ENCODE measurements at regions not wholly inside any gene's neighbourhood (a gene's known extent, or its start where the extent isn't known, plus 50 kb on each side); places are given as distances from the start of the nearest gene placed in this dataset.
"Not testable (repeated sequence)": the region's sequence is repeated elsewhere in the genome, so short reads cannot be mapped to it uniquely, and the experiment has no call there.

DNA sequence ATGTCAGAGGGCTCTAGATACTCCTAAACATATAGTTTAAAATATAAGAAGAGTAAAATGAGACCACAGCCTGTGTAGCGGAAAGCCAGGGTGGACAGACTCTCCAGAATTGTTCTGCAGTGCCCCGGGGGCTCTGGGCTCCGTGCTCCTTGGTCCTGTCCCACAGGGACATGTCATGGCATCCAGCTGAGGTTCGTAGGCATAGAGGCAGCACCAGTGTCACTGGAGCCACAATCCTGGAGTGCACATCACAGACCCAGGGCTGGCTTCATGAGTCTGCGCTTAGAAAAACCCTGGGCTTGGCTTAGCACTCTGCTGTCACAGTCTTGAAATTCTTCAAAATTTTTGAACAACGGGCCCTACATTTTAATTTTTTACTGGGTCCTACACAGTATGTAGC lies 280.4 kb upstream of the ZNF32 start:
- no peak for DNase-seq (ENCODE audit: low read depth)

DNA sequence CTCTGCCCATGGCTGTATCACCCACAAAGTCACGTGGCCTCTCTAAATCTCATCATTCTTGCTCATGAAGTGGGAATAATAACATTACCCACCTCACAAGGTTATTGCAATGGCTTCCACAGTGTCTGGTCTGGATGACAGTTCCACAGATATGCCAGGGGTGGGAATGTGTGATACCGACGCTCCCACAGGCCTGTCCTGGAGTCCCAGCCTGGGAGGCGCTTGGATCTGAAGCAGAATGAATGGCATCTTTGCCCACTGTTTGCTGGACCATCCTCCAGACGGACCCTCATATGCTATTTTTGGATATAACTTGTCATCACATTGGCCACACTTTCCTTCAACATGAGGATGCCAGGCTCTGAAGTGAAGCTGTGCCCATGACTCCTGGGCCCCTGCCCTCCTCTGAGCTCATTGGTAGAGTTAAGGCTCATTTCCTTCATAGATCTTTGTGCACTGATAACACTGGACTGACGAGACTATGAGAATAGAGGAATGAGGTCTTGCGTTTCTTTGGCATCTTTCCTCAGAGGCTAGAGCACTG lies 279.8 kb upstream of the ZNF32 start:
- DNase-seq (ENCODE audit: low read depth) = no peak

DNA sequence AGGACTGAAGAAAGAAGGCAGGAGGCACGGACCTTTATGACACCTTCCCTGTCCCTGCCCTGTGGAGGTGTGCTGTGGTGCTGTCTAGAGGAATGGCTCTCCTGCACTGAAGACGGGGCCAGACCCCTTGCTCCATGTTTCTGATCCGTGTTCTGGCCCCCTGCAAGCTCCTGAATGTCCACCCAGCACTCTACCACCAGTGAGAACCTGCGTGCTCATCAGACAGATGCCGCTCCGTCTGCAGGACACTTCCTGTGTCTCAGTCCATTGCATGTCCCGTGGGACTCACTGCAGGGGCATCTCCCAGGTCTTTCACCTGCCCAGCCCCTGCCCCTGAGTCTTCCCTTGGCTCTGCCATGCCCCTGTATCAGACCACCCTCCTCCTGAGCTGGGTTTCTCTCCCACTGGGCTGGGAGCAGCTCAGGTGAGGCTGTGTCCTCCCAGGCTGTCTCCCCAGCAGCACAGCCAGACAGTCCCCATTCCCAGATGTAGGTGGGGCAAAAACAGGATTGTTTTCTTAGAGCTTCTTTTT lies 278.3 kb upstream of the ZNF32 start:
- no peak for DNase-seq (ENCODE audit: low read depth)

DNA sequence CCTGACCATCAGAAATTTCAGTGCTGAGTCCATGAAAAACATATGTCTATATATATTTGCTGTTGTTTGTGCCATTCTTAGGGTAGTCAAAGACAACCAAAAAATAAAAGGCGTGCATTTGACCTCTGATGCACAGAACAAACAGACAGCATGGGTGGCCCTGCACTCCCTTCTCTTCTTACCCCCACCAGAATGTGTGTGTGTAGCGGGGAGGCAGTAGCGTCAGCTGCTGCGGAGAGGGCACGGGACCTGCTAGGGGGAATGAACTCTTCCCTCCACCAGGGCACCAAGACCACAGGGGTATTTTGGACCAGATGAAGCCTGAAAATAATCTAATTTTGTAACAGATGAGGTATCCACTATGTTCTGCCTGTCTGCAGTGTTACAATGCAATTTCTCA lies 277.7 kb upstream of the ZNF32 start:
- no peak for DNase-seq (ENCODE audit: low read depth)

DNA sequence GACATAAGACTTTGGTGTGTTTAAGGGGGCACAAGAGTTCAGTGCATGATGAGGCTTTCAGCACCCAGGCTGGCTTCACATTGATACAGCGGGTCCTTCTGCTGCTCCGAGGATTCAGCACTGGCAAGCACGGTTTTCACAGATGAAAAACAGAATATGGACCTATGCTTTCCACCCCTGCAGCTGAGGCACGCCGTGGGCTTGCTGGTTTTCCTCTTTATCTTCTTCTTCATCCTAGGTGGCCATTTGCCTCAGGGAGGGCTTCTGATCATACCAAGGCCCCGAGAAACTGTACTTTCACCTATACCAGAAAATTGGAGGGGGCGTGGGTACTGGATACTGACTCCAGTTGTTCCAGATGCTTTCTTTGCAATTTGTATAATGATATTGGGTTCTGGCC lies 277.1 kb upstream of the ZNF32 start:
- DNase-seq (ENCODE audit: low read depth) = no peak

DNA sequence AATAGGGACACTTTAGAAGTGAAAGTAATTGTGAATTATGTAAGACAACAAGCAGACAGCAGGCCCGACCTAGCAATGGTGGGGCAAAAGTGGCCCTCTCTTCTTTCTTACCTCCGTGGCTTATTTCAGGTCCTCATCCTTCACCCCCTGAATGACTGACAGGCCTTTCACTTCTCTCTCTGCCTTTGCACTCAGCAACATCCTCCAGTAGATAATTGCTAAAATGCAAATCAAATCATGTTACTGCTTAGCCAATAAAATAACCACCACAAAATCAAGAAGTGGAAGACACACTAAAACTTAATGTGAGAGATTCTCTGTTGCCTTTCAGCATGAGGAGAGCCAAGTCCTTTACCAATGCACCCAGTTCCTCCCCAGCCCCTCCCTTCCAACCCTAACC lies 274.6 kb upstream of the ZNF32 start:
- DNase-seq (ENCODE audit: low read depth) = no peak

DNA sequence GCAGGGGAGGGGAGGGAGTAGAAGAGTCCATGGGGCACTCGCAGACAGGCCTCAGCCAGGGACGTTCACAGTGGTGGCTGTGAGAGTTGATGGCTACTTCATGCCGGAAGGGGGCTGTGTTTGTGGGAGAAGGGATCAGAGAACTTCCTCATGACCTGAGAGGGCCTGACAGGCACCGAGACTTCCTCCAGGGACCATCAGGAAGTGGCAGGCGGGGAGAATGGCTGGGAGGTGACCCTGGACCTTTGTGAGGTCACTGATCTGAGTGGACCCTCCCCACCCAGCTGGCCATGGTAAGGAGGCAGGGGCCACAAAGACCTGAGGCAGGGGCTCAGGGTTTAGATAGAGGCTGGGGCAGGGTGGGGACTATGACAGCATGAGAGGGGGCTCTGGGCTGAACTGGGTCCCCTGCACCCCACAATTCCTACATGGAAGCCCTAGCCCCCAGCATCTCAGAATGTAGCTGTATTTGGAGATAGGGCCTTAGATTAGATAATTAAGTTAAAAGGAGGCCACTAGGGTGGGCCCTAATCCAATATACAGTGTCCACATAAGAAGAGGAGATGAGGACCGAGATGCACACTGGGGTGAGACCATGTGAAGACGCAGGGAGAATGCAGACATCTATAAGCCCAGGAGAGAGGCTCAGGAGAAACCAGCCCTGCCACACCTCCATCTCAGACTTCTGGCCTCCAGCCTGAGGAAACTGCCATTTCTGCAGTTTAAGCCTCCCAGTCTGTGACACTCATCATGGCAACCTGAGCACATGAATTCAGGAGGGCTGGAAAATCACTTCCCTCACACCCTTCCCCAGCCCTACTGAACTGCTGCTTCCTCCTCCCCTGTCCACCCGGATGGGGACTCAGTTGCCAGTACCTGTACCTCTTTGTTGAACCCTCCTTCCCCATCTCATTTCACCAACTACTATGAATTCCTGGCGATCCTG lies 273.9 kb upstream of the ZNF32 start:
- DNase-seq (ENCODE audit: low read depth) = no peak

DNA sequence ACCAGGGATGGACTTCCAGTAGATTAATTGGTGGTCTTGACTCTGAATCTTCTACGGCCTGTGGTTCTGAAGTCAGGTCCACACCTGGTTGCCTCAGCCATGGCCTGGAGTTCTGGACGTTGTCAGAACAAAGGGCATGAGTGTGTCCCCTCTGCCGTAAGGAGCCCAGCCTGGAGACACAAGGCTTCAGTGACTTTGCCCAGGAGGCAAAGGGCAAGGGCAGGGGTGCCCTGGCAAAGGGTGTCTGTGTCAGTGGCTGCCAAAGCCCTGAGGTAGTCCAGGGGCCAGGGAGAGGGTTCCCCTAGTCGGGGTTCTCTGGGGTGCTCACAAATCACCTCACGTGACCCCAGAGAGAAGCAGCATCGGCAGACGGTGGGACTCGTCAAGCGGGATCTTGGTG lies 273.2 kb upstream of the ZNF32 start:
- no peak for DNase-seq (ENCODE audit: low read depth)

DNA sequence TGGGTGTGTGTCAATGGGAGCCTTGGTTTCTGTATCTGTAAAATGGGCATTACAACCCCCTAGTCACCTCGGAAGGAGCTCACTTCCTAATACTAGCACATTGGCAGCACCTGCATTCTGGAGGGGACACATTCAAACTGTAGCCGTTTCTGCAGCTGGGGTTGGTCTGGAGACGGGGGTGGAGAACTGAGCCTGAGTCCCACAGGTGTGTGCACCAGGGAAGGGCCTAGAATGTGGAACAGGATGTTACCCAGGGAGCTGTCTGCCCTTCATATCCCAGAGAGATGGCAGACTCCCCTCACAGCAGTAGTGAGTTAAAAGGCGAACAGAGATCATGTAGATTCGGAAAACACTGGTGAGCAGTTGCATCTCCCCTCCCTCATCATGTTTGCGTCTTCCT lies 272.8 kb upstream of the ZNF32 start:
- no peak for DNase-seq (ENCODE audit: low read depth)

DNA sequence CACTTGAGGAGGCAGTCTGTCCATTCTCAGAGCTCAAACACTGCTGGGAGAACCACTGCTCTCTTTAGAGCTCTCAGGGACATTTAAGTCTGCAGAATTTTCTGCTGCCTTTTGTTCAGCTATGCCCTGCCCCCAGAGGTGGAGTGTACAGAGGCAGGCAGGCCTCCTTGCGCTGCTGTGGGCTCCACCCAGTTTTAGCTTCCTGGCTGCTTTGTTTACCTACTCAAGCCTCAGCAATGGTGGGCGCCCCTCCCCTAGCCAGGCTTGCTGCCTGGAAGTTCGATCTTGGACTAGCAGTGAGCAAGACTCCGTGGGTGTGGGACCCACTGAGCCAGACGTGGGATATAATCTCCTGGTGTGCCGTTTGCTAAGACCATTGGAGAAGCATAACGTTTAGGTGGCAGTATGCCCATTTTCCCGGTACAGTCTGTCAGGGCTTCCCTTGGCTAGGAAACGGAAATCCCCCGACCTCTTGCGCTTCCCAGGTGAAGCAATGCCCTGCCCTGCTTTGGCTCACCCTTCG lies 271.6 kb upstream of the ZNF32 start:
- DNase-seq (ENCODE audit: low read depth) = not testable (repeated sequence)

DNA sequence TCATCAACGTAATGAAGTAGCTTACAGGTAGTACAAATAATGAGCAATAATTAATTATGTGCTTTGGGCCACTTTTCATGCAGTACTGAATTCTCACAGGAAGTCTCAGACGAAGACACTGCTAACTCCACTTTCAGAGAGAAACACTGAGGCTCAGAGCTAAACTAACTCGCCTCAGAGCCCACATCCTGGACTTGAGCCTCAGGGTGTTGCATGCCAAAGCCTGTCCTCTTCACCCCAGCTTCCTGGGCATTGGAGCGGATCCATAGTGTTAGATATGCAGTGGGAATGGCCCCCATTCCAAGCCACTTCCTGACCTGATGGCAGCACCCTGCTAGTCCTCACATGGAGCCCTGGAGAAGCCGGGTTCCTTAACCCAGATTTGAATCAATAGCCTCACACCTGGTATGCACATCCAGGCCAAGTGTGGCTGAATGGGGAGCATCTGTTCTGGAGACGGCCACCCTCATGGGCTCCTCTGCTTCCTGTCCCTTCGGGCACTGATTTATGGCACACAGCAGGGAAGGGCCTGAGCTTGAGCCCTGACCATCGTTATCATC lies 265.1 kb upstream of the ZNF32 start:
- DNase-seq (ENCODE audit: low read depth) = no peak

DNA sequence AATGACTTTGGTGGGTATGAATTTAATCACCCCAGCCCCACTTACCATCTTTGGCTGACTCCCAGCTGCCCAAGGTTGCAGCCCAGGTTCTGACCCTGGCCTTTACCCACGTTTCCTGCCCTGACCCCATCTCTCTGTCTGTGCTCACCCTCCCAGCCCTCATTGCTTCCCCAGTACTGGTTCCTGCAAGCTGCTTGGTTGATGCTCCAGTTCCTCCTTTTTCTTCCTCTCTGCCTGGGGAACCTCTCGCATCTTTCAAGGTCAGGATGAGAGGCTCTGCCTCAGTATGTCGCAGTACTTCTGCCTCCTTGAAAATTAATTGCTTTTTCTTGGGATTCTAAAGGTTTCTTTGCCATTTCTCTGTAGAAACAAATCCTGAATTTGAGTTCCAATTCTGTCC lies 263.8 kb upstream of the ZNF32 start:
- no peak for DNase-seq (ENCODE audit: low read depth)

DNA sequence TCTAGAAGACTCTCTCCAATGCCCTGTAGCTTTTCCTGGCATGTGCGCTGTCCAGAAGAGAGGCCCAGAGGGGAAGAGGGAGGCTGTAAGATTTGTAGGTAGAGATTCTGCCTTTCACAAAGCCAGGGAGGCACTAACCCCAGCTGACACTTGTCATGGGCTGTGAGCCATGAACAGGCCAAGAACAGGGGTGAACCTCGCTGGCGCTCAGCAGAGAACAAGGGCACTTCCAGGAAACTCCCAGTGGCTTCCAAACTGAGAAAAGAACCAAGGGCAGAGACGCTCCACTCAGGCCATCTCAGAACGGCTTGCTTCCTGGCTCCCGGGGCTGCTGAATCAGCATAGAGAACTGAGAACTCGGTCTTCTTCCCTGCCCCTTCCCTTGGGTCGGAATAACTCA lies 257.8 kb upstream of the ZNF32 start:
- DNase-seq (ENCODE audit: low read depth) = no peak

DNA sequence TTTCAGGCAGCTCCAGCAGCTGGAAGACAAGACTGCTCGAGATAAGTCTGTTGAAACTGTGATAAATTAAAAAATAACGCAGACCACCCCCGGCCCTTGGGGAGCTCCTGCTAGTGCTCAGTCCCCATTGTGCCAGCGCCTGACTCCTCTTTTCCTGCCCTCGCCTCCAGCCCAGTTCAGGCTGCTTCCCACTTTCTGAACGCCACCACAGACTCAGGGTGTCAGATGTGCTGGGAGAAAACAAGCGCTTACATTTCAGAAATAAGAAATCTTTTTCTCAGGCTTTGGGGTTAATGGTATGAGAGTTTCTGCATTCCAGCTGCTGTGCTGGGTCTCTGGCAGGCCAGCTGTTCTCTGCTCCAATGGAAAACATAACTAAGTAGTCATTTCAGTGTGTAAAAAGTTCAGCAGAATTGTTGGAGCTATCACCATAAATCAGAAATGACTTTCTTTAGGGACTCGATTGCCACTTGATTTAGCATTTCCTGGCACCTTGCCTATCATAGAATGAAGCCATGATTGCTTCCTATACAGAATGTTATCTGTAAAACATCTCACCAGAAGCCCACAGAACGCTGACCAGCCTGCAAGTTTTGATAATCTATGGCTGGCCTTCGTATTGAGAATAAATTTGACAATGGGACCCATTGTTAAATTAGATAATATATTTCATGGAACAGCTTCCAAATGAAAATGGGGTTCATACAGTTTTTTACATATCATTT lies 257.0 kb upstream of the ZNF32 start:
- no peak for DNase-seq (ENCODE audit: low read depth)

DNA sequence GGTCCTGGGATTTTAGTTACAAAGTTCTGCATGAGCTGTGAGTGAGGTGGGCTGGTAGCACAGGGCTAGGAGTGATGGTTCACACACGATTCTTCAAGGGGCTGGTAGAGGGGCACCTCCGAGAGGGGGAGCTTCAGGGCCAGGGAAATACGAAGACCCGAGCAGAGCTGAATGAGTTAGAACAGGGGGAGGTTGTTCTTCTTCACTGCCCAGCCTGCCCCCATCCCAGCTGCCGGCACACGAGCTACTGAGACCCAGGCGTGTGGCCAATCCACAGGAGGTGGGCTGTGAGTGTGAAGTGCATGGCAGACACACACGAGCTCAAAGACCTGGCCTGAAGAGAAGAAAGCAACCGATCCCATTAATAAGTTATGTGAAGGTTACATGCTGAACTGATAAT lies 256.2 kb upstream of the ZNF32 start:
- no peak for DNase-seq (ENCODE audit: low read depth)

DNA sequence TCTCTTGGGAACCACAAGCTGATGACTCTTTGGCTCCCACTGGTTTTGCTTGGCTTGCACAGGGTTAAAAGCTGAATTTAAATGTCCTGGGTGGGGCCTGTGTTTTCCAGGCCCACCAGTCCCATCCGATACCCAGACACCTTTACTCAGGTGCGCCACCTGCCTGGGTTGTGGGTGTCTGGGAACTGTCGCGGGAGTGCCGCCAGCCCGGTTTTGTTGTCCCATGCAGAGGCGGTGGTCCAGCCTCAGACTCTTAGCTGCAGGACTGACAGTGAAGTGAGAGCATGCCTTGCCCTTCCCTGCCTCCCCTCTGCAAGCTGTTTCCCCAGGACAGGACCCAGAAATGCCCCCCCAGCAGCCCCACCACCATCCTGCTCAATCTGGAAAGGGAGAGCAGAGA lies 255.6 kb upstream of the ZNF32 start:
- no peak for DNase-seq (ENCODE audit: low read depth)

DNA sequence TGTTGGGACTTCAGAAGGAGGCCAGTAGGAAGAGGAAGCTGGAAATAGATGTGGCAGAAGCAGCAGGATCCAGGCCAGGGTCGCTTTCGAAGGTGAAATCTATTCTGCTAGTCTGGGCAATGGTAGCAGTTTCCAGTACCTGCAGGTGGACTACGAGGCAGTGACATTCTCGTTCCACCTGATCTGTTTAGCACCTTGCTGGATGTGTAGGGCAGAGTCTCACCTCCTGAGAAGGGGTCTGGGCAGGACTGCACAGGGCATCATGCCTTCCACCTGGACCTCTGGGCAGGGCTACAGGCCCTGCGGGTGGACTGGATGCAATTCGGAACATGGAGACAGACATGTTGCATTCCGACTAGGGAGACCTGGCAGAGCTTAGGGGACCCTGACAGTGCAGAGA lies 254.8 kb upstream of the ZNF32 start:
- DNase-seq (ENCODE audit: low read depth) = no peak

DNA sequence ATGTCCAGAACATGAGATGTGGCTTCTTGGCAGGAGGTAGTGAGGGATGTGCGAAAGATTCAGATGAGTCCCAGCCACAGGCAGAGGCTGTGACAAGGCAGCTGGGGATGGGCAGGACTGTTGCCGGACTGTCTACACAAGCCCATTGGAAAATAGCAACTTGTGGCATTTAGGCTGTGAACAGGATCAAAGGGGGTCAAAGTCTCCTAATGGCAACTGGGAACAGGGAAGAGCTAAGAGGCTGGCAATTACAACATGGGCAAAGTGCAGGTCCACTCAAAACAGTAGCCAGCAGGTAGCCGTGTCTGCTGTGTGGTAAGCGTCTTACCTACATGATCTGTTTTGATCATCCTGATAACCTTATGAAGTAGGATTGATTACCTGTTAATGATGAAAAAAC lies 254.2 kb upstream of the ZNF32 start:
- no peak for DNase-seq (ENCODE audit: low read depth)

DNA sequence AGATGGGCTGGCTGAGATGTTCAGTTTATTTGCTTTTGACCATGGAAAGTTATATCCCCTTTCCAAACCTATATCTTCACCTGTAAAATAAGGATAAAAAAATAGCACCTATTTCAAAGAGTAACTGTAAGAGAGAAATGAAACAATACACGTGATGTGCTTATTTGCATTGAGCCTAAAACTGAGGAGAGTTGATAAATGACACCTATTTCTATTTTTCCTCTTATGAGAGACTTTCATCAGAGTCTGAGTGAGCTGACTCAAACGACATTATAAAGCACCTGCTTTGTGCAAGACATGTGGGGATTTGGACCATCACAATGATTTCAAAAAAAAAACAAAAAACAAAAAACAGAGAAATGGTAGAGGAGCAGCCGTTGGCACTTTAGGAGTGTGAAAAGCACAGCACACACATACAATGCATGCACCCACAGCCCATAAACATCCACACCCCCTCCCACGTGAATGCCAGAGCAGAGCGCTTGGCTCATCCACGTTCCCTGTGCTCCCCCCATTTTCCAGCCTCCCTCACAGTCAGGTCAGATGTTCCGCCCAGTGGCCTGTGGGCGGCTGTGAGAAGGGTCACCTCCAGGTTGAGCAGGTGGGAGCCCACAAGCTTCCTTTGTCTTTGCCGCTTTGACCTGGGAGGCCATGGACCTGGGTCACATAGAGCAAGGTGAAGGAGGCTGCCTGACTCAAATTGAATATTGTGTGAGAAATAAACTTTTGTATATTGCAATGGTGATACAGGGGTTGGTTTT lies 253.2 kb upstream of the ZNF32 start:
- no peak for DNase-seq (ENCODE audit: low read depth)

DNA sequence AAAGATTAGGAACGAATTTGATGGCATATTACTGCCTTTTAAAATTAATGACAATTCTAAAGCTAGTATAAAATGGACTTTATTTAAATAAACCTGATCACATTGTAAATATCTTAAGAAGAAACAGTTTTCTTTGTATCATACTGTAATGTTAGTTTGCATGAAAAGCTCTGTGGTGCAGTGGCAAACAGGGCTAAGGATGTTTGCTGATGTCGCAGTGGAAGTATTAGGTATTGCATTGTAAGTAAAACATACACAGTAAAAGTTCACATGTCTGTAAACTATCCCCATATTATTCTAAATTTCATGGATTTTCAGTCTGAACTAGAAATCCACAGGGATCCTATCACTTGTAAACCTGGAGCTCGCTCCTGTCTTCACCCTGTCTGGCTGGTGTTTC lies 252.6 kb upstream of the ZNF32 start:
- no peak for DNase-seq (ENCODE audit: low read depth)

DNA sequence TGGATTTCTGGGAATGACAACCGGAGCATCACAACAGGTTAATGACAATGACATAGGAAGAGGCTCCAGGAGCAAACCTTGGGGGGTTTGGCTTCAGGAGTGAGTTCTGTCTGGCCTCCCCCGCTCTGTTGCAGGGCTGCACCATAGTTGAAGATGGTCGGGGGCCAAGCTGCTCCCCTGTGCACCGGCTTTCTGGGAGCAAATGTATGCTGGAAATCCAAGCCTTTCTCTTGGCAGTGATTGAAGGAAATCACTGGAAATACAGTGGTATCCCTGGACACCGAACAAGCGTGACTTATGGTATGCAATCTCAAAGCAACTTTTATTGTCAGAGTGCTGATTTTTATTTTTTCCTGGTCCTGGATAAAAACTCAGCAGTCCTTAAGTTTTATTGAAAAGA lies 251.9 kb upstream of the ZNF32 start:
- DNase-seq (ENCODE audit: low read depth) = no peak

Measured in stimulated activated CD4-positive, alpha-beta T cell treated with anti-CD3 and anti-CD28 coated beads, Interleukin-2, amount 100 ng/mL, for 4 hours (primary cell).